Testis (tissue), 2 donors: ENCODE measurements at regions not wholly inside any gene's neighbourhood (a gene's known extent, or its start where the extent isn't known, plus 50 kb on each side); places are given as distances from the start of the nearest gene placed in this dataset.

Experiments used
- CTCF ChIP-seq, 3 experiments: fragments of 450-650 bp in 2 of 3; fragments of 200-600 bp in 1 of 3; sonication (generic) in 1 of 3; IDR thresholded peaks; one replicate each; pipeline ENCODE4 v1.5.1; 2016 to 2019; ENCODE audit warnings: antibody characterized with exemption in 3 of 3, mild to moderate bottlenecking in 2 of 3, moderate library complexity in 1 of 3
- POLR2A ChIP-seq: fragments of 450-650 bp; IDR thresholded peaks from one replicate; pipeline ENCODE4 v1.6.1; 2017; ENCODE audit warnings: antibody characterized with exemption, mild to moderate bottlenecking, moderate library complexity

GRCh38 chrX:4668802-4669536 is 955.5 kb upstream of the PRKX start:
- TF ChIP-seq POLR2A (no peak), CTCF (IDR thresholded peaks at IDR 0.05) (no peak)
